Neural crest cell (in vitro differentiated cells): ENCODE measurements at regions not wholly inside any gene's neighbourhood (a gene's known extent, or its start where the extent isn't known, plus 50 kb on each side); places are given as distances from the start of the nearest gene placed in this dataset.

ENCODE experiments used
- DNase-seq: peaks from one replicate; pipeline ENCODE4 v3.0.0; 2021; ENCODE audit warnings: low read depth, mixed read lengths, low spot score
- H3K27ac Mint-ChIP-seq: one replicate; pipeline ENCODE4 v1.8.0; 2021; ENCODE audit warnings: mild to moderate bottlenecking, mixed read lengths; ENCODE audit not compliant: unreplicated experiment
- H3K27me3 Mint-ChIP-seq: 2 replicates; pipeline ENCODE4 v1.8.0; 2021; ENCODE audit warnings: low read depth, mild to moderate bottlenecking, mixed read lengths
- H3K36me3 Mint-ChIP-seq: 2 replicates; pipeline ENCODE4 v1.8.0; 2021; ENCODE audit warnings: low read depth, mild to moderate bottlenecking, mixed read lengths
- H3K4me1 Mint-ChIP-seq: 2 replicates; pipeline ENCODE4 v1.8.0; 2021; ENCODE audit warnings: mixed read lengths
- H3K4me3 Mint-ChIP-seq: one replicate; pipeline ENCODE4 v1.8.0; 2021; ENCODE audit warnings: mild to moderate bottlenecking, mixed read lengths
- H3K9me3 Mint-ChIP-seq: 2 replicates; pipeline ENCODE4 v1.8.0; 2021; ENCODE audit warnings: mixed read lengths
- TF ChIP-seq, protein P1 (sequence below): fragments of 200-600 bp; sonication (generic); conservative IDR thresholded peaks from 2 replicates; pipeline ENCODE4 v1.5.0; 2021; ENCODE audit warnings: antibody characterized with exemption, mild to moderate bottlenecking

DNA sequence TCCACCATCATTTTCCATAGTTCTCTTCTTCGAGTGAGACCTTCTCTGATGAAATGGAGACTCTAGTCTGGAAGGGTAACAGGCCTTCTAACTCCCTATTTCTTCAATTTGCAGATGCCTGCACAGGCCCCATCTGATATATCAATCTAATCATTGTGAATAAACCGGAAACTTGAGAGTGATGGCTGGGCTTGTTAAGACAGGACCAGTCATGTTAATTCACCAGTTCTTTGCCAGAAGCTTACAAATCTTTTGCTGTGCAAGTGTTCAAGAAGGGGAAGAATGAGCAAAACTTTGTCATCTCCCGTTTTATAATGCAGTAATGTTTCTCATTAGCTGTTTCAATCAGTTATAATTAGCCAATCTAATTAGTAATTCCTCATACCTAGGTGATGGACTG lies 1561.3 kb upstream of the GOT2 start:
- no peak overlapping the region for H3K4me3 Mint-ChIP-seq
- H3K36me3 Mint-ChIP-seq = no peaks in the 10 kb centered on the region
- H3K4me1 Mint-ChIP-seq = no peaks in the 10 kb centered on the region
- TF ChIP-seq, protein P1, sequence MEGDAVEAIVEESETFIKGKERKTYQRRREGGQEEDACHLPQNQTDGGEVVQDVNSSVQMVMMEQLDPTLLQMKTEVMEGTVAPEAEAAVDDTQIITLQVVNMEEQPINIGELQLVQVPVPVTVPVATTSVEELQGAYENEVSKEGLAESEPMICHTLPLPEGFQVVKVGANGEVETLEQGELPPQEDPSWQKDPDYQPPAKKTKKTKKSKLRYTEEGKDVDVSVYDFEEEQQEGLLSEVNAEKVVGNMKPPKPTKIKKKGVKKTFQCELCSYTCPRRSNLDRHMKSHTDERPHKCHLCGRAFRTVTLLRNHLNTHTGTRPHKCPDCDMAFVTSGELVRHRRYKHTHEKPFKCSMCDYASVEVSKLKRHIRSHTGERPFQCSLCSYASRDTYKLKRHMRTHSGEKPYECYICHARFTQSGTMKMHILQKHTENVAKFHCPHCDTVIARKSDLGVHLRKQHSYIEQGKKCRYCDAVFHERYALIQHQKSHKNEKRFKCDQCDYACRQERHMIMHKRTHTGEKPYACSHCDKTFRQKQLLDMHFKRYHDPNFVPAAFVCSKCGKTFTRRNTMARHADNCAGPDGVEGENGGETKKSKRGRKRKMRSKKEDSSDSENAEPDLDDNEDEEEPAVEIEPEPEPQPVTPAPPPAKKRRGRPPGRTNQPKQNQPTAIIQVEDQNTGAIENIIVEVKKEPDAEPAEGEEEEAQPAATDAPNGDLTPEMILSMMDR = no peak
- DNase-seq = no peak
- peaks cover 3% of the 10 kb centered on the region for H3K9me3 Mint-ChIP-seq
- no peak overlapping the region for H3K27ac Mint-ChIP-seq
- H3K27me3 Mint-ChIP-seq = no peaks in the 10 kb centered on the region

DNA sequence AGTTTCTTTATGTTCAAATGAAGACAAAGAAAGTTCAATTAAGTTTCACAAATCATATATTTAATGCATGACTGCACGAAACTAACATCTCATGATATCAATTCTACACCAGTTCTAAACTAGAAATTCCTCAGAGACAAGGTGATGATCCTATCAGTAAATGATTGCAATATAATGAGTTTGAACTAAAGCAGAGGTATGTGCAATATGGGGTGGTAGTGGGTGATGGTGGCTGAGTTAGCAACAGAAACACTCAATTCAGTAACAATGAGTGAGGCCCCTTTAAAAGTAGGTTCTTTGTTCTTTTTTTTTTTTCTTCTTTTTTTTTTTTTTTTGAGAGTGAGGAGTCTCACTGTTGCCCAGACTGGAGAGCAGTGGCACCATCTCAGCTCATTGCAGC lies 1551.7 kb upstream of the GOT2 start:
- H3K4me1 Mint-ChIP-seq = no peaks in the 10 kb centered on the region
- H3K36me3 Mint-ChIP-seq = no peaks in the 10 kb centered on the region
- TF ChIP-seq, protein P1 = no peak
- no peaks in the 10 kb centered on the region for H3K9me3 Mint-ChIP-seq
- no peak for DNase-seq
- H3K27me3 Mint-ChIP-seq = no peaks in the 10 kb centered on the region
- no peak overlapping the region for H3K4me3 Mint-ChIP-seq
- H3K27ac Mint-ChIP-seq = no peak overlapping the region

DNA sequence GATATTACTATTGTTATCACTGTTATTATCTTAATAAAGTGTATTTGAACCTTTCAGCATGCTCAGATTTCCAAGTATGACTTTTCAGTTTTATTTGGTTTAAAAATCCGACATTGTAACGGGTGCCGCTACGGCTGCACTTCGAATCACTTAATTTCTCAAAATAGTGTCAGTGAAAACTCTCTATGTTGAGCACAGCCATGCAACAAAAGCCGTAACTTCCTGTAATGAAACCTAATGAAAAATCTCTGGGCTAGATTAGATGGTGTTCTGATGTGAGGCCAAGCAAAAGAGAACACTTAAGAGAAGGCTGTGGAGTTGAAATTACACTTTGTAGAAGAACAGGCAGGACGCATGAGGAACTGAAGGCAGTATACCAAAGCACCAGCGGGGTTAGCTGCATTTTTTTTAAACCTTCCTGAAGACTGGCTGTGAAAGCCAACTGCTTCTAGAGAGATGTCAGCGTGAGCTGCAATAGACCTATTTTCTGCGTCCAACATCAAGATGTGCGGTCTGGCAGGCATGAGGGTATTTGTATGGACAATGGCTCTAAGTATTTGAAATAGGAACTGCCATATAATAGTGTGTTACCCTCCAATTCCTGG lies 1545.0 kb upstream of the GOT2 start:
- TF ChIP-seq, protein P1 = no peak
- Mint-ChIP-seq H3K27ac (no peak overlapping the region), H3K27me3 (no peaks in the 10 kb centered on the region), H3K9me3 (no peaks in the 10 kb centered on the region), H3K36me3 (no peaks in the 10 kb centered on the region), H3K4me1 (peaks cover 3% of the 10 kb centered on the region), H3K4me3 (no peak overlapping the region)
- no peak for DNase-seq

DNA sequence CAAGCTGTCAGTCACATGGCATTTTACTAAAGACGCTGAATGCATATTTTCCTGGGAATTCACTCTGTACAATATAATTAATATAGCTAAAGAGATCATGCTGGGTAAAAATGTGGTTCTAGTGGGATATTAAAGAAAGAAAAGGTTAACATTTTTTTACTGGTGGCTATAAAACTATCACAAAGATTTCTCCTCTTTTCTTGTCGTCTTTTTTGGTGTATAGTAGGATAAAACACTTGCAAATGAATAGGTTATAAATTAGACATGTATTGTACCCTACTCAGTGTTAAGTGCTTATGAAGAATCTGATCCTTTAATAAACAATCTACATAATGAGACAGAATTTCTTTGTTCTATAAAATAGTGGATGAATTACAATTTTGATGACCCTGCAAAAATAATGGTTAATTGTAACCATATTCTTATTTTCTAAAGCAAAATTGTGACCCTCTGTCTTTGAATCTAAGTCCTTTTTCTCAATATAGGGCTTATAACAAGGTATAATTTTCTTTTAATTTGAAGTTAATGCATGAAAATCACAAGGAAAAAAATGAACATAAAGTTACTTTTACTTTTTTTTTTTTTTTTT lies 1540.4 kb upstream of the GOT2 start:
- Mint-ChIP-seq H3K27ac (no peak overlapping the region), H3K9me3 (no peaks in the 10 kb centered on the region), H3K4me3 (no peak overlapping the region), H3K4me1 (peaks cover 4% of the 10 kb centered on the region), H3K27me3 (no peaks in the 10 kb centered on the region), H3K36me3 (no peaks in the 10 kb centered on the region)
- TF ChIP-seq, protein P1 = no peak
- no peak for DNase-seq

DNA sequence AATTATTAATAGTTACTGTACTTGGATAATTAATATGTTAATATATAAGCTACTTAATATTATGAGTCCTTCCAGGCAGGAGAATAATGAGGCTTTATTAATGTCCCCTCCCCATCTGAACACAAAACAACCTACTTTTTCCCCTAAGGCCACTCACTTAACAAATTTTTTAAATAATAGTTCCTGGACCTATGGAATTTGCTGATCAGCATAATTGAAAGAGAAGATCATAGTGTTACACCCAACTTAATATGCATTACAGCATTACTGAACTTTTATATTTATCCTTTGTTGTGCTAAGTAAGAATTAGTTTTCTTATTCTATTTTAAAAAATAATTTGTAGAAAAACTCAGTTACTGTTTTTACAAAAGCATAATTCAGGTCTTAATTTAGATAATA lies 1537.7 kb upstream of the GOT2 start:
- H3K9me3 Mint-ChIP-seq = no peaks in the 10 kb centered on the region

More for the DNA sequence above, 1537.7 kb upstream of the GOT2 start:
- Mint-ChIP-seq H3K27ac (no peak overlapping the region), H3K4me1 (peaks cover 4% of the 10 kb centered on the region), H3K27me3 (no peaks in the 10 kb centered on the region), H3K36me3 (no peaks in the 10 kb centered on the region), H3K4me3 (no peak overlapping the region)
- TF ChIP-seq, protein P1 = no peak
- no peak for DNase-seq
